ENCODE measurements at regions not wholly inside any gene's neighbourhood (a gene's known extent, or its start where the extent isn't known, plus 50 kb on each side); places are given as distances from the start of the nearest gene placed in this dataset.

DNA sequence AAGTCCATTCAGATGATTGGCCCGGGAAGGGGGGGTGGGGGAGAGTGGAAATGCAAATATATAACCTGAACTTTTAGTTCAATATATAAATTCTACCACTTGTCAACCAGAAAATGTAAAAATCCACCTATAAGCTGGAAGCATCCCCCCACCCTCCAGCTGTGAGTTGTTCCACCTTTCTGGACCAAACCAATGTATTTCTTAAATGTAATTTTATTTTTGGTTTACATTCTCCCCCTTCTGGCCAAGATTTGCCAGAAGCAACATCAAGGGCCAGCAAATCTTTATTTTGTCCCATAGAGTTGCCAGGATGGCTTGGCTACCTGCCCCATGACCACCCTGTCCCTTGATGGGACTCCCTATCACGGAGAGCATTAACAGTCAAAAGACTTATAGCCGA lies 545.7 kb downstream of the TBL1XR1 start (continued):
- TF ChIP-seq ZNF197 (CRISPR knock-in tag; IDR thresholded peaks at IDR 0.05; ENCODE audit: low read depth): no peak
- no peak for TF ChIP-seq ZFP30 (CRISPR knock-in tag; IDR thresholded peaks at IDR 0.05; ENCODE audit: borderline replicate concordance)
- no peak for TF ChIP-seq SRSF1 (IDR thresholded peaks at IDR 0.05; ENCODE audit: low read depth, low read length)
- TF ChIP-seq ZNF785 (CRISPR knock-in tag; IDR thresholded peaks at IDR 0.05): no peak

GRCh38 chr3:176650478-176650877 lies 546.8 kb downstream of the TBL1XR1 start:
- DNase-seq (ENCODE audit: extremely low read depth in 1 of 4, low spot score in 3 of 4): peak; percentile 10 to 27 (median 13)
- WGBS (ENCODE audit: insufficient coverage, low coverage, missing lambda C conversion rate): 19% methylated on average over 2 of the region's 2 CpGs
- FAIRE-seq: peak; percentile 73
- H3K27me3 ChIP-seq (ENCODE audit: control insufficient read depth in 2 of 2, insufficient read depth in 2 of 2, low read length in 2 of 2): no peaks in the 10 kb centered on the region
- no peak overlapping the region for H3K4me2 ChIP-seq (ENCODE audit: insufficient read depth, low read length)
- H4K20me1 ChIP-seq (replicated peaks; ENCODE audit: control insufficient read depth, insufficient read depth, low read length): no peaks in the 10 kb centered on the region
- CTCF ChIA-PET (ENCODE audit: low intra/inter-chr PET ratio): no interaction called here
- no peak overlapping the region for H3K27ac ChIP-seq (ENCODE audit: extremely low read depth, low read depth, low read length)
- no peaks in the 10 kb centered on the region for H3K4me1 ChIP-seq (replicated peaks in 1 of 2; ENCODE audit: control insufficient read depth in 2 of 2, insufficient read depth in 2 of 2, low read length in 2 of 2)
- H3K9ac ChIP-seq (ENCODE audit: insufficient read depth in 1 of 2, low read depth in 2 of 2, low read length in 2 of 2): no peak overlapping the region
- peak overlapping the region; percentile 52; the same call in 1 of the 2 replicates for H2AFZ ChIP-seq (ENCODE audit: low read depth, low read length)
- ATAC-seq: peak; percentile 80
- BruUV-seq (replicated peaks): no TSS peak
- H3K9me1 ChIP-seq (ENCODE audit: control insufficient read depth, insufficient read depth, low read length): no peaks in the 10 kb centered on the region
- in situ Hi-C loops (cut with MboI): no loop called here
- no peaks in the 10 kb centered on the region for H3K36me3 ChIP-seq (ENCODE audit: control insufficient read depth, insufficient read depth, low read length)
- H3K79me2 ChIP-seq (ENCODE audit: control insufficient read depth, insufficient read depth, low read length): no peaks in the 10 kb centered on the region
- H3K4me3 ChIP-seq: no peak overlapping the region
- no peaks in the 10 kb centered on the region for H3K9me3 ChIP-seq (replicated peaks; ENCODE audit: control insufficient read depth, insufficient read depth, low read depth, low read length)
- POLR2A ChIA-PET: no interaction called here
- intact Hi-C loops (cut with micrococcal nuclease): no loop called here
- TF ChIP-seq NFRKB (IDR thresholded peaks at IDR 0.05; ENCODE audit: low read depth) (no peak), ZNF280A (IDR thresholded peaks at IDR 0.05; ENCODE audit: low read depth, partially characterized antibody) (no peak), ZNF518B (CRISPR knock-in tag; IDR thresholded peaks at IDR 0.05) (no peak), JUND (IDR thresholded peaks at IDR 0.05; ENCODE audit: borderline replicate concordance, low read depth, low read length) (peak; percentile 64; the same call in 1 of the 2 replicates), JUND (tag; IDR thresholded peaks at IDR 0.05; ENCODE audit: borderline replicate concordance, low read depth, low read length) (peak; percentile 90), EP300 (IDR thresholded peaks at IDR 0.05; ENCODE audit: low read length) (no peak)
- TF ChIP-seq, protein P1, sequence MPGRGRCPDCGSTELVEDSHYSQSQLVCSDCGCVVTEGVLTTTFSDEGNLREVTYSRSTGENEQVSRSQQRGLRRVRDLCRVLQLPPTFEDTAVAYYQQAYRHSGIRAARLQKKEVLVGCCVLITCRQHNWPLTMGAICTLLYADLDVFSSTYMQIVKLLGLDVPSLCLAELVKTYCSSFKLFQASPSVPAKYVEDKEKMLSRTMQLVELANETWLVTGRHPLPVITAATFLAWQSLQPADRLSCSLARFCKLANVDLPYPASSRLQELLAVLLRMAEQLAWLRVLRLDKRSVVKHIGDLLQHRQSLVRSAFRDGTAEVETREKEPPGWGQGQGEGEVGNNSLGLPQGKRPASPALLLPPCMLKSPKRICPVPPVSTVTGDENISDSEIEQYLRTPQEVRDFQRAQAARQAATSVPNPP (IDR thresholded peaks at IDR 0.05; ENCODE audit: borderline replicate concordance, insufficient read depth, insufficient read length): no peak
- TF ChIP-seq, protein P2, sequence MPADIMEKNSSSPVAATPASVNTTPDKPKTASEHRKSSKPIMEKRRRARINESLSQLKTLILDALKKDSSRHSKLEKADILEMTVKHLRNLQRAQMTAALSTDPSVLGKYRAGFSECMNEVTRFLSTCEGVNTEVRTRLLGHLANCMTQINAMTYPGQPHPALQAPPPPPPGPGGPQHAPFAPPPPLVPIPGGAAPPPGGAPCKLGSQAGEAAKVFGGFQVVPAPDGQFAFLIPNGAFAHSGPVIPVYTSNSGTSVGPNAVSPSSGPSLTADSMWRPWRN (IDR thresholded peaks at IDR 0.05; ENCODE audit: low read depth): no peak
- TF ChIP-seq, protein P3, sequence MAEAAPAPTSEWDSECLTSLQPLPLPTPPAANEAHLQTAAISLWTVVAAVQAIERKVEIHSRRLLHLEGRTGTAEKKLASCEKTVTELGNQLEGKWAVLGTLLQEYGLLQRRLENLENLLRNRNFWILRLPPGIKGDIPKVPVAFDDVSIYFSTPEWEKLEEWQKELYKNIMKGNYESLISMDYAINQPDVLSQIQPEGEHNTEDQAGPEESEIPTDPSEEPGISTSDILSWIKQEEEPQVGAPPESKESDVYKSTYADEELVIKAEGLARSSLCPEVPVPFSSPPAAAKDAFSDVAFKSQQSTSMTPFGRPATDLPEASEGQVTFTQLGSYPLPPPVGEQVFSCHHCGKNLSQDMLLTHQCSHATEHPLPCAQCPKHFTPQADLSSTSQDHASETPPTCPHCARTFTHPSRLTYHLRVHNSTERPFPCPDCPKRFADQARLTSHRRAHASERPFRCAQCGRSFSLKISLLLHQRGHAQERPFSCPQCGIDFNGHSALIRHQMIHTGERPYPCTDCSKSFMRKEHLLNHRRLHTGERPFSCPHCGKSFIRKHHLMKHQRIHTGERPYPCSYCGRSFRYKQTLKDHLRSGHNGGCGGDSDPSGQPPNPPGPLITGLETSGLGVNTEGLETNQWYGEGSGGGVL (CRISPR knock-in tag; IDR thresholded peaks at IDR 0.05): no peak

Measured in K562 (cell line).